H1 (cell line): ENCODE measurements at regions not wholly inside any gene's neighbourhood (a gene's known extent, or its start where the extent isn't known, plus 50 kb on each side); places are given as distances from the start of the nearest gene placed in this dataset.

Experiments used
- CBX5 ChIP-seq: fragments of 300-800, 300-1000 bp; sonication (generic); IDR thresholded peaks from 2 replicates; pipeline ENCODE4 v1.7.1; 2016; ENCODE audit warnings: antibody characterized with exemption, low read length, low read depth
- CREB1 ChIP-seq: IDR thresholded peaks from 2 replicates; pipeline ENCODE4 v1.6.1; 2012; ENCODE audit warnings: inconsistent platforms
- POLR2A ChIP-seq, 2 experiments: IDR thresholded peaks; 1 replicate in 1 of 2; 2 replicates in 1 of 2; pipeline ENCODE4 v1.6.1; 2011; ENCODE audit warnings: low read depth in 2 of 2, low read length in 2 of 2, mild to moderate bottlenecking in 2 of 2; ENCODE audit errors: control extremely low read depth in 1 of 2
- TF ChIP-seq, protein P1 (sequence below), 3 experiments: IDR thresholded peaks; 1 replicate in 2 of 3; 2 replicates in 1 of 3; pipeline versions ENCODE4 v1.5.1 to v1.6.1; 2011; ENCODE audit warnings: low read length in 3 of 3, mild to moderate bottlenecking in 3 of 3, inconsistent platforms in 2 of 3, low read depth in 1 of 3, moderate library complexity in 1 of 3; ENCODE audit not compliant: insufficient read depth in 1 of 3; ENCODE audit errors: control extremely low read depth in 1 of 3

DNA sequence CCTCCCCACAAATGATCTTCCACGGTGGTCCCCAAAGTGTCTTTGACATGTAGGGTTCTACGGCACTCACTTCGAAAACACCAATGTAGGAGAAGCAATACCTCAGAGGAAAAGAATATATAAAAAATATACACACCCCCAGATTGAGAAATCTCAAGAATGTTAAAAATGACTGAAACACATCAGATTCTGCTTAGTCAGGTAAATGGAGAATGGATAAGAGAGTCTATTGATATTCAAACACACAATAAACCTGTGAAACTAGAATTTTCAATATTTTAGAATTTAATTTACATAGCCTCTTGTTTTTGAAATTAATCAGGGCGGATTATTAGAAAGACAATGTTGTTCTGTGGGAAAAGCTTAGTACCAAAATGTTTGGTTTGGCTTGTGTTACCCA, 712.4 kb downstream of the GATA3 start:
- no peak for TF ChIP-seq CBX5
- no peak for TF ChIP-seq POLR2A (IDR thresholded peaks at IDR 0.05; ENCODE audit: control extremely low read depth in 1 of 2, low read depth in 2 of 2, low read length in 2 of 2)
- no peak for TF ChIP-seq CREB1
- TF ChIP-seq, protein P1, sequence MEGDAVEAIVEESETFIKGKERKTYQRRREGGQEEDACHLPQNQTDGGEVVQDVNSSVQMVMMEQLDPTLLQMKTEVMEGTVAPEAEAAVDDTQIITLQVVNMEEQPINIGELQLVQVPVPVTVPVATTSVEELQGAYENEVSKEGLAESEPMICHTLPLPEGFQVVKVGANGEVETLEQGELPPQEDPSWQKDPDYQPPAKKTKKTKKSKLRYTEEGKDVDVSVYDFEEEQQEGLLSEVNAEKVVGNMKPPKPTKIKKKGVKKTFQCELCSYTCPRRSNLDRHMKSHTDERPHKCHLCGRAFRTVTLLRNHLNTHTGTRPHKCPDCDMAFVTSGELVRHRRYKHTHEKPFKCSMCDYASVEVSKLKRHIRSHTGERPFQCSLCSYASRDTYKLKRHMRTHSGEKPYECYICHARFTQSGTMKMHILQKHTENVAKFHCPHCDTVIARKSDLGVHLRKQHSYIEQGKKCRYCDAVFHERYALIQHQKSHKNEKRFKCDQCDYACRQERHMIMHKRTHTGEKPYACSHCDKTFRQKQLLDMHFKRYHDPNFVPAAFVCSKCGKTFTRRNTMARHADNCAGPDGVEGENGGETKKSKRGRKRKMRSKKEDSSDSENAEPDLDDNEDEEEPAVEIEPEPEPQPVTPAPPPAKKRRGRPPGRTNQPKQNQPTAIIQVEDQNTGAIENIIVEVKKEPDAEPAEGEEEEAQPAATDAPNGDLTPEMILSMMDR (IDR thresholded peaks at IDR 0.05; ENCODE audit: control extremely low read depth in 1 of 3, insufficient read depth in 1 of 3, low read depth in 1 of 3, low read length in 3 of 3): no peak
